ENCODE measurements at regions not wholly inside any gene's neighbourhood (a gene's known extent, or its start where the extent isn't known, plus 50 kb on each side); places are given as distances from the start of the nearest gene placed in this dataset.
A peak's percentile ranks its signal among the peaks of the same experiment; 100 is the strongest.
"Not testable (repeated sequence)": the region's sequence is repeated elsewhere in the genome, so short reads cannot be mapped to it uniquely, and the experiment has no call there.

DNA sequence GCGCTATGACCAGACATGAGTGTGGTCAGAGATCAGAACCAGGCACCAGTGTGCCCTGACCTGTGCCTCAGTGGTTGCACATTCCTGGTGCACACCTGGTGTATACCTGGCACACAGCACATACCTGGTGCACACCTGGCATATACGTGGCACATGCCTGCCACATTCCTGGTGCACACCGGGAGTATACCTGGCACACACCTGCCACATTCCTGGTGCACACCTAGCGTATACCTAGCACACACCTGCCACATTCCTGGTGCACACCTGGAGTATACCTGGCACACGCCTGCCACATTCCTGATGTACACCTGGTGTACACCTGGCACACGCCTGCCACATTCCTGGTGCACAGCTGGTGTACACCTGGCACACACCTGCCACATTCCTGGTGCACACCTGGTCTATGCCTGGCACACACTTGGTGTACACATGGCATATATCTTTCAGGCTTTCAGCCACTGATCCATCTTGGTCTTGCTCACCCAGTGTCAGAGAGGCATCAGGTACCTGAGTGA, 61.3 kb upstream of the ADGRL1 start:
- Mint-ChIP-seq H3K4me1 (peaks cover 32% of the 10 kb centered on the region), H3K36me3 (no peaks in the 10 kb centered on the region), H3K27me3 (ENCODE audit: insufficient read depth, low read depth) (peaks cover 21% of the 10 kb centered on the region), H3K9me3 (peaks cover 3% of the 10 kb centered on the region), H3K27ac (no peak overlapping the region), H3K4me3 (peak overlapping the region; percentile 21)
- no peaks in the 10 kb centered on the region for H3K79me2 ChIP-seq (ENCODE audit: low read depth)
- TF ChIP-seq CTCF (IDR thresholded peaks at IDR 0.05) (no peak), EZH2phosphoT487 (IDR thresholded peaks at IDR 0.05) (no peak)
- H3K4me1 ChIP-seq = peaks cover 30% of the 10 kb centered on the region
- no peak for DNase-seq (ENCODE audit: low spot score)
- H3K9ac ChIP-seq = no peak overlapping the region
- H3K27me3 ChIP-seq = peaks cover 23% of the 10 kb centered on the region
- H3K27ac ChIP-seq = no peak overlapping the region
- peaks cover 52% of the 10 kb centered on the region for H3F3A ChIP-seq (ENCODE audit: low read depth)
- peaks cover 9% of the 10 kb centered on the region for H4K20me1 ChIP-seq (ENCODE audit: low read depth)
- H3K4me2 ChIP-seq = no peak overlapping the region
- no peaks in the 10 kb centered on the region for H3K36me3 ChIP-seq
- no peak overlapping the region for H2AFZ ChIP-seq (replicated peaks)
- no peaks in the 10 kb centered on the region for H3K9me3 ChIP-seq (ENCODE audit: low read depth)
- no peak overlapping the region for H3K4me3 ChIP-seq

GRCh38 chr19:14266208-14266607, 60.2 kb upstream of the ADGRL1 start:
- peaks cover 21% of the 10 kb centered on the region for H3K4me1 ChIP-seq
- H3K9me3 ChIP-seq (ENCODE audit: low read depth); H3K9me3 Mint-ChIP-seq; H3K27ac ChIP-seq; H3K36me3 Mint-ChIP-seq; H3K36me3 ChIP-seq; H2AFZ ChIP-seq (replicated peaks); H4K20me1 ChIP-seq (ENCODE audit: low read depth); H3K79me2 ChIP-seq (ENCODE audit: low read depth); H3K9ac ChIP-seq; DNase-seq (ENCODE audit: low spot score); H3K27ac Mint-ChIP-seq: not testable (repeated sequence)
- H3K27me3 ChIP-seq = peaks cover 23% of the 10 kb centered on the region
- Mint-ChIP-seq H3K27me3 (ENCODE audit: insufficient read depth, low read depth) (peaks cover 21% of the 10 kb centered on the region), H3K4me3 (peak overlapping the region; percentile 71), H3K4me1 (peaks cover 24% of the 10 kb centered on the region)
- peak overlapping the region; percentile 46 for H3K4me3 ChIP-seq
- peak overlapping the region; percentile 94 for H3K4me2 ChIP-seq
- H3F3A ChIP-seq (ENCODE audit: low read depth) = peaks cover 43% of the 10 kb centered on the region

DNA sequence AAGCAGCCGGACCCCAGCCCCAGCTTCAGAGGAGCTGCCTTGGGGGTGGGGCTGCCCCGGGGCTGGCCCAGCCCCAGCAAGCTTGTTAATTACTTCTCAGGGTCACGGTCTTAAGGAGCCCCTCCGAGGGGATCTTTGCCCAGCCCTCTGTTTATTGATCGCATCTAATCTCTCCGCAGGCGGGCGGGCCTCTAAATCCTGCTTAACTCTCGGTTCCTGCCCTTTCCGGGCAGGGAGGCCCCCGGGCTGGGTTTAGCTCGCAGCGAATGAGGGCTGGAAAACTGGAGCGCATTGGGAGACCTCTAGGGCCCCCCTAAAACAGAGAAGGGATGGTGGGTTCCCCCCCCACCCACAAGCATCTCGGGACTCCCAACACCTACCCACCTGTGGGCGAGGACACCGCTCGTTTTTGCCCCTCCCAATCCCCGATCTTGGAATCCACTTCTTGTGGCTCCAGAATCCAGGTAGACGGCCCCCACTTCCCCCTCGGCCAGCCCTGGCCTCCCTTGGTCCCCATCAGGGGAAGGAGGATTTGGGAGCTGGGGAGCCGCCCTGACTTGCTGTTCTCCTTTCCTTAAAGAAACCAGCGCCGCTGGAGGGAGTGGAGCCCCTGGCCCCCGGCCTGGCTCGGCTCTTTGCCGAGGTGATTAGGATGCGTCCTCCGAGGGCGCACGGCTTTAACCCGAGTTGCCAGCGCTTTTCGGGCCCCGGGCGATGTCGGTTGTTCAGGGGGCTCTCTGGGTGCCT, 59.5 kb upstream of the ADGRL1 start:
- peak overlapping the region; percentile 7 for H2AFZ ChIP-seq (replicated peaks)

DNA sequence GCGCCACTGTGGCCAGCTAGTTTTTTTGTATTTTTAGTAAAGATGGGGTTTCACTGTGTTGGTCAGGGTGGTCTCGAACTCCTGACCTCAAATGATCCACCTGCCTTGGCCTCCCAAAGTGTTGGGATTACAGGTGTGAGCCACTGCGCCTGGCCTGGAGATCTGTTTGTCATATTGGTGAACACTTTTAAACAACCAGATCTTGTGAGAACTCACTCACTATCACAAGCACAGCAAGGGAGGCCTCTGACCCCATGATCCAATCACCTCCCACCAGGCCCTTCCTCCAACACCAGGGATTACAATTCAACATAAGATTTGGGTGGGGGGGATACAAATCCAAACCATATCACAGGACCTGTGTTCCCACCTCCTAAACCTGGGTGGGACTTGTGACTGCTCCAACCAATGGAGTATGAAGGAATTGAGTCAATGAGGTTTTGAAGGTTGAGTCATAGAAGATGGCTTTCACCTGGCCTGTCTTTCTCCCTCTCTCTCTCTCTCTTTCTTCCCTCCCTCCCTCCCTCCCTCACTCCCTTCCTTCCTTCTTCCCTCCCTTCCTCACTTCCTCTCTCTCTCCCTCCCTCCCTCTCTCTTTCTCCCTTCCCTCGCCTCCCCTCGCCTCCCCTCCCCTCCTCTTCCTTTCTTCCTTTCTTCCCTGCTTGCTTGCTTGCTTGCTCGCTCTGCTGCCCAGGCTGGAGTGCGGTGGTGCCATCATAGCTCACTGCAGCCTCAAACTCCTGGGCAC, 50.1 kb upstream of the ADGRL1 start:
- H3K4me2 ChIP-seq; H3K27me3 ChIP-seq; H3K79me2 ChIP-seq (ENCODE audit: low read depth); H4K20me1 ChIP-seq (ENCODE audit: low read depth); H2AFZ ChIP-seq (replicated peaks); H3K27ac ChIP-seq; H3K9me3 Mint-ChIP-seq; H3K36me3 Mint-ChIP-seq; H3K36me3 ChIP-seq; H3K4me1 ChIP-seq; H3K27ac Mint-ChIP-seq; H3K9ac ChIP-seq; H3K4me3 ChIP-seq; H3K9me3 ChIP-seq (ENCODE audit: low read depth); DNase-seq (ENCODE audit: low spot score): not testable (repeated sequence)
- peaks cover 14% of the 10 kb centered on the region for H3K27me3 Mint-ChIP-seq (ENCODE audit: insufficient read depth, low read depth)
- H3F3A ChIP-seq (ENCODE audit: low read depth) = peaks cover 20% of the 10 kb centered on the region
- H3K4me3 Mint-ChIP-seq = peak overlapping the region; percentile 18
- H3K4me1 Mint-ChIP-seq = peaks cover 31% of the 10 kb centered on the region

More for the DNA sequence above, 59.5 kb upstream of the ADGRL1 start:
- Mint-ChIP-seq H3K27ac (no peak overlapping the region), H3K9me3 (no peaks in the 10 kb centered on the region), H3K27me3 (ENCODE audit: insufficient read depth, low read depth) (peaks cover 21% of the 10 kb centered on the region), H3K36me3 (no peaks in the 10 kb centered on the region), H3K4me1 (peaks cover 24% of the 10 kb centered on the region), H3K4me3 (peak overlapping the region; percentile 71)
- no peaks in the 10 kb centered on the region for H3K36me3 ChIP-seq
- peaks cover 9% of the 10 kb centered on the region for H4K20me1 ChIP-seq (ENCODE audit: low read depth)
- H3K79me2 ChIP-seq (ENCODE audit: low read depth) = no peaks in the 10 kb centered on the region
- peak overlapping the region; percentile 46 for H3K4me3 ChIP-seq
- no peak overlapping the region for H3K27ac ChIP-seq
- DNase-seq (ENCODE audit: low spot score) = peak; percentile 84
- peaks cover 23% of the 10 kb centered on the region for H3K27me3 ChIP-seq
- peak overlapping the region; percentile 94 for H3K4me2 ChIP-seq
- peaks cover 21% of the 10 kb centered on the region for H3K4me1 ChIP-seq
- TF ChIP-seq EZH2phosphoT487 (IDR thresholded peaks at IDR 0.05) (no peak), CTCF (IDR thresholded peaks at IDR 0.05) (no peak), EZH2 (IDR thresholded peaks at IDR 0.05) (no peak)
- no peak overlapping the region for H3K9ac ChIP-seq
- peaks cover 43% of the 10 kb centered on the region for H3F3A ChIP-seq (ENCODE audit: low read depth)
- H3K9me3 ChIP-seq (ENCODE audit: low read depth) = no peaks in the 10 kb centered on the region
